Fibroblast of mammary gland (primary cell): ENCODE measurements at regions not wholly inside any gene's neighbourhood (a gene's known extent, or its start where the extent isn't known, plus 50 kb on each side); places are given as distances from the start of the nearest gene placed in this dataset.
"Not testable (repeated sequence)": the region's sequence is repeated elsewhere in the genome, so short reads cannot be mapped to it uniquely, and the experiment has no call there.

Experiments
- DNase-seq: peaks from one replicate; pipeline ENCODE4 v3.0.0-alpha.2; 2010; ENCODE audit warnings: low read depth
- H3K4me3 ChIP-seq: 2 replicates; pipeline ENCODE4 v1.5.1; 2011; ENCODE audit warnings: low read depth, mild to moderate bottlenecking, low read length, moderate library complexity; ENCODE audit not compliant: control insufficient read depth
- TF ChIP-seq, protein P1 (sequence below): conservative IDR thresholded peaks from 2 replicates; pipeline ENCODE4 v1.5.1; 2011; ENCODE audit warnings: low read depth, low read length, inconsistent platforms; ENCODE audit not compliant: control insufficient read depth, insufficient read depth

- H3K4me3 ChIP-seq: no peak overlapping the region
- TF ChIP-seq, protein P1, sequence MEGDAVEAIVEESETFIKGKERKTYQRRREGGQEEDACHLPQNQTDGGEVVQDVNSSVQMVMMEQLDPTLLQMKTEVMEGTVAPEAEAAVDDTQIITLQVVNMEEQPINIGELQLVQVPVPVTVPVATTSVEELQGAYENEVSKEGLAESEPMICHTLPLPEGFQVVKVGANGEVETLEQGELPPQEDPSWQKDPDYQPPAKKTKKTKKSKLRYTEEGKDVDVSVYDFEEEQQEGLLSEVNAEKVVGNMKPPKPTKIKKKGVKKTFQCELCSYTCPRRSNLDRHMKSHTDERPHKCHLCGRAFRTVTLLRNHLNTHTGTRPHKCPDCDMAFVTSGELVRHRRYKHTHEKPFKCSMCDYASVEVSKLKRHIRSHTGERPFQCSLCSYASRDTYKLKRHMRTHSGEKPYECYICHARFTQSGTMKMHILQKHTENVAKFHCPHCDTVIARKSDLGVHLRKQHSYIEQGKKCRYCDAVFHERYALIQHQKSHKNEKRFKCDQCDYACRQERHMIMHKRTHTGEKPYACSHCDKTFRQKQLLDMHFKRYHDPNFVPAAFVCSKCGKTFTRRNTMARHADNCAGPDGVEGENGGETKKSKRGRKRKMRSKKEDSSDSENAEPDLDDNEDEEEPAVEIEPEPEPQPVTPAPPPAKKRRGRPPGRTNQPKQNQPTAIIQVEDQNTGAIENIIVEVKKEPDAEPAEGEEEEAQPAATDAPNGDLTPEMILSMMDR: no peak
- no peak for DNase-seq
Observed at GRCh38 chr1:29682171-29682918, 446.0 kb downstream of the PTPRU start.

- DNase-seq: not testable (repeated sequence)
Observed at GRCh38 chr1:29681416-29681815, 445.1 kb downstream of the PTPRU start.

GRCh38 chr1:29679828-29680558 is 443.7 kb downstream of the PTPRU start:
- TF ChIP-seq, protein P1: no peak
- H3K4me3 ChIP-seq: no peak overlapping the region
- no peak for DNase-seq

More at GRCh38 chr1:29681416-29681815, 445.1 kb downstream of the PTPRU start:
- H3K4me3 ChIP-seq: not testable (repeated sequence)

- no peak overlapping the region for H3K4me3 ChIP-seq
- TF ChIP-seq, protein P1: no peak
- DNase-seq: no peak
Observed at GRCh38 chr1:29679316-29679715, 443.0 kb downstream of the PTPRU start.

DNA sequence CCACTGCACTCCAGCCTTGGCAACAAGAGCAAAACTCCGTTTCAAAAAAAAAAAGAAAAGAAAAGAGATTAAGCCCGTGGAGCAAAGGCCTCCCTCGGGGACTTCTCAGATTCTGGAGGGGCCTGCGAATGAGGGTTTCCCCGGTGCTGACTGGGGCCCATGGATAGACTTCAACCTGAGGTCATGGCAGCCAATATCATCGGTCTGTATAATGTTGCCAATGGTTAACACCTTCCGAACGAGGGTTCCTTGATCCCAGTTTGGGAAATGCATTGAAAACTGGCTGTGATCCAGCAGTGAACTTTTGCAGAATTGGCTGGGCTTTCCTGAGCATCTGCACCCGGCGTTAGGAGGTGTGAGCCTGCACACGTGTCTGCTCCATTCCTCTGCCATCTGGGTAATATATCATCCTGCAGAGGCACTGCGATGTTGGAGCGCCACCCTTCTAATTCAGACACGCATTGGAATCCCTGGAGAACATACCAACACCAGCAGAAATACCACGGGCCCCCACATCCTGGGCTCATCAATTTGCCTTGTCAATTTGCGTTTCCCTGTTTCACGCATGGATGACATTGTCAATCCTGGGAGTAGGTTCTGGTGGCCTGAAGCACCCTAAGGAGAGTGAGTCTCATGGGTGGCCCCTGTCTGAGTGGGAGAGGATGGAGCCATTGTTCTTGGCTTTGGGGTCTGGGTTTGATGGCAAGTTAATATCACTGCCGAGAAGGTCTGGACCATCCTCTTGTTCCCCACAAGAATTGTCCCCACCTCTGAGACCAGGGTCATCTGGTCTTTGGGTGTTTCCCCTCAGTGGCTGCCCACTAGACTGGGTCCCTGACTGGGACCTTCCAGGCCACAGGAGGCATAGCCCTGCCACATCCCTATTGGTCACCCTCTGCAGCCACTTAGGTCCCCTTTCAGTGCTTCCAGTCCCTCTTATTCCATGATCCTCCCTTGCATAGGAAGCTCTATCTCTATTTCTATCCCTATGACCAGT is 441.0 kb downstream of the PTPRU start:
- DNase-seq: no peak
- TF ChIP-seq, protein P1: no peak
- H3K4me3 ChIP-seq: no peak overlapping the region

GRCh38 chr1:29676496-29676895 is 440.2 kb downstream of the PTPRU start:
- TF ChIP-seq, protein P1: no peak
- no peak for DNase-seq
- H3K4me3 ChIP-seq: no peak overlapping the region
